WERI-Rb-1 (cell line): ENCODE measurements at regions not wholly inside any gene's neighbourhood (a gene's known extent, or its start where the extent isn't known, plus 50 kb on each side); places are given as distances from the start of the nearest gene placed in this dataset.

Experiments used
- DNase-seq: peaks from one replicate; pipeline ENCODE4 v3.0.0-alpha.2; 2020
- H3K27ac ChIP-seq: fragments of 250-450 bp; sonication (Bioruptor Pico); 2 replicates; pipeline ENCODE4 v1.5.1; 2020; ENCODE audit warnings: mild to moderate bottlenecking, moderate library complexity
- H3K27me3 ChIP-seq: fragments of 250-450 bp; sonication (Bioruptor Pico); 2 replicates; pipeline ENCODE4 v1.5.1; 2021; ENCODE audit warnings: mild to moderate bottlenecking, low read depth, moderate library complexity; ENCODE audit not compliant: insufficient read depth, severe bottlenecking
- H3K36me3 ChIP-seq: fragments of 250-450 bp; sonication (Bioruptor Pico); 2 replicates; pipeline ENCODE4 v1.5.1; 2020; ENCODE audit warnings: mild to moderate bottlenecking, moderate library complexity
- H3K4me3 ChIP-seq: 2 replicates; pipeline ENCODE4 v1.5.1; 2011; ENCODE audit warnings: low read depth, mild to moderate bottlenecking, control low read depth, low read length
- H3K9me3 ChIP-seq: fragments of 250-450 bp; sonication (Bioruptor Pico); 2 replicates; pipeline ENCODE4 v1.5.1; 2021; ENCODE audit warnings: mild to moderate bottlenecking, moderate library complexity; ENCODE audit not compliant: severe bottlenecking
- CTCF ChIP-seq: IDR thresholded peaks from 2 replicates; pipeline ENCODE4 v1.5.1; 2011; ENCODE audit warnings: low read depth, mild to moderate bottlenecking, control low read depth, inconsistent platforms, low read length

DNA sequence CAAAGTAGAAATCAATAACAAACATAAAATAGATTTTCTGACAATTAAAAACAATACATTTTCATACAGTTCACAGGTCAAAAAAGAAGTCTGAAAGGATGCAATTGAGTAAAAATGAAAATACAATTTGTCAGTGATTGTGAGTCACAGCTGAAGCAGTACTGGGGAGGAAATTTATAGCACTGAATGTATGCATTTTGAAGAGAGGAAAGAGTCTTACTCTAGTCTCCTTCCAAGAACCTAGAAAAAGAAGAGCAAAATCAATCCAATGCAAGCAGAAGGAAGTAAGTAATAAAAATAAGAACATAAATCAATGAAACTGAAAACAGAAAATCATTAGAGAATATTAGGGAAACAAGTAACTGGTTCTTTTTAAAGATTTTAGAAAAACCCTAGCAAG is 507.2 kb upstream of the IGFBP3 start:
- no peak for TF ChIP-seq CTCF
- H3K27me3 ChIP-seq = no peaks in the 10 kb centered on the region
- no peaks in the 10 kb centered on the region for H3K36me3 ChIP-seq
- H3K4me3 ChIP-seq = no peak overlapping the region
- DNase-seq = no peak
- H3K9me3 ChIP-seq = no peaks in the 10 kb centered on the region
- no peak overlapping the region for H3K27ac ChIP-seq

- no peak overlapping the region for H3K4me3 ChIP-seq
- no peaks in the 10 kb centered on the region for H3K9me3 ChIP-seq
- no peak overlapping the region; the same call in 1 of the 2 replicates for H3K27ac ChIP-seq
- TF ChIP-seq CTCF = no peak
- no peaks in the 10 kb centered on the region for H3K27me3 ChIP-seq
- DNase-seq = no peak
- no peaks in the 10 kb centered on the region for H3K36me3 ChIP-seq
These were observed 503.9 kb upstream of the IGFBP3 start for GRCh38 chr7:46424934-46425333.

DNA sequence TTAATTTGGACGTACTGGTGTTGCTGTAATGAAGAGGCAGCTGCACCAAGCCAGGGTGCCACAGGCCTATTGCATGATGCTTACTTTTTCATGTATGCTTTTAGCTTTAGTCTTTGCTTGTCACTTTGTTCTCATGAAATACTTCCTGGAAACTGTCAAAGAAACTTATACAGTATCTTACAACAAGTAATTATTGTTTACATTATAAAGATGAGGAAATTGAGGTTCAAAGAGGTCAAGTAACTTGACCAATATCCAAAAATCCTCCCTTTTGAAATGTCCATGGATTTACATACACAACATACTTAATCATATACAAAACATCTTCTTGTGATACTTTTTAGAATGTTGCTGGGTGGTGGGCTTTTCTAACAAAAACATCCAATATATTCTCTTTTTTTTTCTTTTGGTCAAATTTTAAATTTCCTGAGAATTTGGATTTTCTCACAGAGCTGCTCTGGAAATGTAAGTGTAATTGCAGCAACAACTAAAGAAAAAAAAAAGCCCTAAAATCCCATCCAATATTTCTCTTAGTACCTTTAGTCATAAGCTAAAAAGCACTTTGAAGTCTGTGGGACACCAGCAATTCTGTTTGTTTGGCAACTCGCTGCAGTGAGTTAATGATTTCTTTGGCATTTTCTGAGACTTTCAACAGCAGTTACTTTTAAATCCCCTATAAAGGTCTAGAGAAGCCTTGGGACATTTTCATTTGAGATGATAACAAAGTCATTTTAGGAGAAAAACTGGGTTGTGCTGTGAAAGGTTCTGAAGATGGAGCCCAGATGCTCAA is 500.6 kb upstream of the IGFBP3 start:
- no peak for TF ChIP-seq CTCF
- no peak overlapping the region for H3K27ac ChIP-seq
- no peaks in the 10 kb centered on the region for H3K27me3 ChIP-seq
- no peaks in the 10 kb centered on the region for H3K9me3 ChIP-seq
- H3K4me3 ChIP-seq = no peak overlapping the region
- H3K36me3 ChIP-seq = no peaks in the 10 kb centered on the region
- DNase-seq = no peak

GRCh38 chr7:46414946-46415345 is 493.9 kb upstream of the IGFBP3 start:
- Histone ChIP-seq H3K36me3 (no peaks in the 10 kb centered on the region), H3K27me3 (no peaks in the 10 kb centered on the region), H3K9me3 (no peaks in the 10 kb centered on the region), H3K4me3 (no peak overlapping the region), H3K27ac (no peak overlapping the region)
- no peak for DNase-seq
- no peak for TF ChIP-seq CTCF

DNA sequence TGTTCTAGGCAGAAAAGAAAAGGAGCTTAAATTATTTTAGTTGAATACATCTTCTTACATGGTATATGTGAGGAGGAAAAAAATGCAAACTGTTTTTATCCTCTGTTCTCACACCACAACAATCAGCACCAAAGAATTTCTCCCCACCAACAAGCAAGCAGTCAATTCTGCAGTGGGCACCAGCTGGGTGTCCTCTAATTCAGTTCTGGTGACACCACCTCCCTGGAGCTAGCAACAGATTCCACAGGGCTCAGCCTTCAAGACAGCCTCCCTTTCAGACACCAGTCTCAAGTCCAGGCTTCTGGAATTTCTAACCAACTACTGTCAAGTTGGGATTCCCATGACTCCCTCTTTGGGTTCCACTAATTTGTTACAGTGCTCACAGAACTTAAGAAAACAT is 490.2 kb upstream of the IGFBP3 start:
- H3K4me3 ChIP-seq = no peak overlapping the region
- no peaks in the 10 kb centered on the region for H3K9me3 ChIP-seq
- H3K36me3 ChIP-seq = no peaks in the 10 kb centered on the region
- no peak for DNase-seq
- no peaks in the 10 kb centered on the region for H3K27me3 ChIP-seq
- no peak overlapping the region for H3K27ac ChIP-seq
- no peak for TF ChIP-seq CTCF

- Histone ChIP-seq H3K36me3 (no peaks in the 10 kb centered on the region), H3K4me3 (no peak overlapping the region), H3K27ac (no peak overlapping the region), H3K27me3 (no peaks in the 10 kb centered on the region), H3K9me3 (no peaks in the 10 kb centered on the region)
- no peak for DNase-seq
- TF ChIP-seq CTCF = no peak
These were observed 486.1 kb upstream of the IGFBP3 start for GRCh38 chr7:46407125-46407524.
